Colonic mucosa (tissue), 4 donors: ENCODE measurements at regions not wholly inside any gene's neighbourhood (a gene's known extent, or its start where the extent isn't known, plus 50 kb on each side); places are given as distances from the start of the nearest gene placed in this dataset.

Experiments used
- DNase-seq: peaks from one replicate; pipeline ENCODE4 v3.0.0-alpha.2; 2020
- H3K27ac ChIP-seq: fragments of 200-600 bp; one replicate; pipeline ENCODE4 v1.8.0; 2021
- H3K27me3 ChIP-seq: fragments of 200-600 bp; one replicate; pipeline ENCODE4 v1.8.0; 2021
- H3K36me3 ChIP-seq: fragments of 200-600 bp; one replicate; pipeline ENCODE4 v1.8.0; 2021
- H3K4me1 ChIP-seq: fragments of 200-600 bp; one replicate; pipeline ENCODE4 v1.8.0; 2021; ENCODE audit warnings: mild to moderate bottlenecking
- H3K4me3 ChIP-seq: fragments of 200-600 bp; one replicate; pipeline ENCODE4 v1.8.0; 2021
- H3K9ac ChIP-seq, 2 donors: one replicate each; pipeline ENCODE4 v1.7.0; 2013; ENCODE audit warnings: control low read depth in 2 of 2, low read depth in 2 of 2, low read length in 2 of 2
- H3K9me3 ChIP-seq: fragments of 200-600 bp; one replicate; pipeline ENCODE4 v1.8.0; 2021
- CTCF ChIP-seq: fragments of 200-600 bp; IDR thresholded peaks from one replicate; pipeline ENCODE4 v1.8.0; 2022; ENCODE audit warnings: antibody characterized with exemption, mild to moderate bottlenecking
- intact Hi-C: fragments of 100-400 bp; cut with DNase I; formaldehyde crosslinking; loops from one replicate; pipeline ENCODE4 v1.14.1; 2022
- donor health status: healthy.
- donor health status: DM: no; HTN: no; CAD: no.
- donor health status: DM: no; HTN: no; CAD: no.

GRCh38 chr6:133613211-133613610, 275.7 kb upstream of the TCF21 start:
- Histone ChIP-seq H3K9ac (no peak overlapping the region), H3K9me3 (no peaks in the 10 kb centered on the region), H3K27ac (no peak overlapping the region), H3K27me3 (no peaks in the 10 kb centered on the region), H3K4me1 (no peaks in the 10 kb centered on the region), H3K4me3 (no peak overlapping the region), H3K36me3 (no peaks in the 10 kb centered on the region)
- TF ChIP-seq CTCF: no peak
- intact Hi-C loops: no loop called here
- no peak for DNase-seq

GRCh38 chr6:133621751-133622150, 267.2 kb upstream of the TCF21 start:
- no peak overlapping the region for H3K27ac ChIP-seq
- H3K9me3 ChIP-seq: no peaks in the 10 kb centered on the region
- no peaks in the 10 kb centered on the region for H3K27me3 ChIP-seq
- no peaks in the 10 kb centered on the region for H3K36me3 ChIP-seq
- no peak overlapping the region for H3K4me3 ChIP-seq
- TF ChIP-seq CTCF: no peak
- no peak for DNase-seq
- H3K9ac ChIP-seq: no peak overlapping the region
- H3K4me1 ChIP-seq: no peaks in the 10 kb centered on the region
- intact Hi-C loops: no loop called here

- DNase-seq: peak; percentile 28
- intact Hi-C loops: no loop called here
- H3K36me3 ChIP-seq: no peaks in the 10 kb centered on the region
- no peaks in the 10 kb centered on the region for H3K4me1 ChIP-seq
- H3K9ac ChIP-seq: no peak overlapping the region
- no peaks in the 10 kb centered on the region for H3K27me3 ChIP-seq
- H3K27ac ChIP-seq: no peak overlapping the region
- TF ChIP-seq CTCF: no peak
- no peak overlapping the region for H3K4me3 ChIP-seq
- no peaks in the 10 kb centered on the region for H3K9me3 ChIP-seq
Measured at GRCh38 chr6:133623065-133623464, 265.8 kb upstream of the TCF21 start.

- Histone ChIP-seq H3K36me3 (no peaks in the 10 kb centered on the region), H3K9ac (no peak overlapping the region), H3K4me1 (no peaks in the 10 kb centered on the region), H3K27ac (no peak overlapping the region), H3K9me3 (no peaks in the 10 kb centered on the region), H3K4me3 (no peak overlapping the region), H3K27me3 (no peaks in the 10 kb centered on the region)
- DNase-seq: no peak
- no peak for TF ChIP-seq CTCF
- intact Hi-C loops: no loop called here
Measured at GRCh38 chr6:133623621-133624020, 265.3 kb upstream of the TCF21 start.

- Histone ChIP-seq H3K4me3 (no peak overlapping the region), H3K36me3 (no peaks in the 10 kb centered on the region), H3K9ac (no peak overlapping the region), H3K27me3 (no peaks in the 10 kb centered on the region), H3K4me1 (no peaks in the 10 kb centered on the region), H3K27ac (no peak overlapping the region), H3K9me3 (no peaks in the 10 kb centered on the region)
- TF ChIP-seq CTCF: no peak
- no peak for DNase-seq
- intact Hi-C loops: no loop called here
Measured at GRCh38 chr6:133626096-133626666, 262.7 kb upstream of the TCF21 start.
